Activated naive CD8-positive, alpha-beta T cell treated with anti-CD3 and anti-CD28 coated beads, Interleukin-2, amount 10 ng/mL, durations not matched to agents 7 days and 5 days (primary cell): ENCODE measurements at regions not wholly inside any gene's neighbourhood (a gene's known extent, or its start where the extent isn't known, plus 50 kb on each side); places are given as distances from the start of the nearest gene placed in this dataset.

Experiments
- ATAC-seq: fragments of 150-1000 bp; cut with Tn5 transposase; one replicate; pipeline ENCODE4 v1.10.0; 2021; ENCODE audit warnings: low read depth, moderate library complexity
- POLR2A ChIA-PET: fragments of 350-600 bp; sonication (Branson Sonifier 250); formaldehyde crosslinking; loops from one replicate; lab custom pipeline; 2021; ENCODE audit warnings: antibody characterized with exemption; lab: Charles Lee
- DNase-seq: peaks from one replicate; pipeline ENCODE4 v3.0.0; 2021
- H3K27ac Mint-ChIP-seq: one replicate; pipeline ENCODE4 v1.8.0; 2022; ENCODE audit warnings: mild to moderate bottlenecking, mixed read lengths
- H3K27me3 Mint-ChIP-seq: one replicate; pipeline ENCODE4 v1.8.0; 2022; ENCODE audit warnings: mild to moderate bottlenecking, moderate library complexity, mixed read lengths
- H3K36me3 Mint-ChIP-seq: one replicate; pipeline ENCODE4 v1.8.0; 2021; ENCODE audit warnings: mild to moderate bottlenecking, mixed read lengths
- H3K4me1 Mint-ChIP-seq: one replicate; pipeline ENCODE4 v1.8.0; 2021; ENCODE audit warnings: mixed read lengths
- H3K4me3 Mint-ChIP-seq: one replicate; pipeline ENCODE4 v1.8.0; 2022; ENCODE audit warnings: mild to moderate bottlenecking, moderate library complexity, mixed read lengths
- H3K9me3 Mint-ChIP-seq: one replicate; pipeline ENCODE4 v1.8.0; 2021; ENCODE audit warnings: mixed read lengths

DNA sequence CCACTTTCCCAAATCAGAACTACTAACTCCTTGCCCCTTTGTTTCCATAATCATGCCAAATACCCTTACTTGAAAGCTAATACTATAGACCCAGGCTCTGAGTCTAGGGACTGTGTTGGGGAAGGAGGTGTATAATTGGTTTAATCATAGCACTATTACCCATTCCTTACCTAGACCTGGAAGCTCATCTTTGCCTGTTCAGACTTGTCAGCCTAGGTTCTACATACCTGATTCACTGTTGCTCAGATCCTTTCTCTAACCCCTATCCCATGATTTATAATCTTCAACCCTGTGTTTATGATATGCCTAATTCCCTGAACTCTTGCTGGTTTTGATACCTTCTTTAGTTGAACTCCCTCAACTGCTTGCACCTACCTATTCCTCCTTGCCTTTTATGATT is 123.1 kb upstream of the GRIA3 start:
- ATAC-seq (no peak), DNase-seq (no peak)
- Mint-ChIP-seq H3K36me3 (no peaks in the 10 kb centered on the region), H3K27ac (no peak overlapping the region), H3K4me3 (no peak overlapping the region), H3K4me1 (no peaks in the 10 kb centered on the region), H3K9me3 (no peaks in the 10 kb centered on the region), H3K27me3 (no peaks in the 10 kb centered on the region)
- POLR2A ChIA-PET, result no interaction called here

GRCh38 chrX:123064053-123064452 is 120.0 kb upstream of the GRIA3 start:
- H3K36me3 Mint-ChIP-seq, result no peaks in the 10 kb centered on the region
- no peak overlapping the region for H3K27ac Mint-ChIP-seq
- no peak overlapping the region for H3K4me3 Mint-ChIP-seq
- no peaks in the 10 kb centered on the region for H3K9me3 Mint-ChIP-seq
- no peak for DNase-seq
- H3K4me1 Mint-ChIP-seq, result no peaks in the 10 kb centered on the region
- POLR2A ChIA-PET, result no interaction called here
- ATAC-seq, result no peak
- no peaks in the 10 kb centered on the region for H3K27me3 Mint-ChIP-seq

DNA sequence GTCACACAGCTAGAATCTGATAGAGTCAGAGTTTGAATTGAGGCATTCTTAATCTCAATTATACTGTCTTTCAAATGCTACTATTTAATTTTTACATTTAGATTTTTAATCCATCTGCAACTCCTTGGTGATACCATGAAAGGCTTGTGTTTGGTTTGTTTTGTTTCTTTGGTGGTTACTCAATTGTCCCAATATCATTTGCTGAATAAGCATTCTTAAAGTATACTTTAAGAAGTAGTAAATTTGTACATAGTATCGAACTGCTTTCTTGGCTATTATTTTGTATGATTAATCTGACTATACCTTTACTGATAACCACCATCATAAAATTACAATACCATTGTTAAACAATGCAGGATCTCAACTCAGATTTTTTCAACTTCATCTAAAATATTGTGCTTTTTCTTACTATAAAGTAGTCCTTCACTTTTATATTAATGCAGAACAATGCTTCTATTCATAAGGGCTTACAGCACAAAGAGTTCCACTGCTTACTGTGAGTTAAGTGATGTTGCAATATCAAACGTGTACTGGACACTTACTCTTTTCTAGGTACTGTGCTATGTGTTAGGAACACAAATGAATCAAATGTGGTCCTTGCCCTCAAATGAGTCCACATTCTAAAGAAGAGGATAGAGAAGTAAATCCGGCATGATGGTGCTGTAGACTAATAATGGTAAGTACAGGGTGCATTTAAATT is 111.2 kb upstream of the GRIA3 start:
- POLR2A ChIA-PET, result no interaction called here
- H3K36me3 Mint-ChIP-seq, result no peaks in the 10 kb centered on the region
- ATAC-seq, result no peak
- no peaks in the 10 kb centered on the region for H3K9me3 Mint-ChIP-seq
- DNase-seq, result no peak
- H3K4me3 Mint-ChIP-seq, result no peak overlapping the region
- no peaks in the 10 kb centered on the region for H3K4me1 Mint-ChIP-seq
- H3K27me3 Mint-ChIP-seq, result no peaks in the 10 kb centered on the region
- H3K27ac Mint-ChIP-seq, result no peak overlapping the region

DNA sequence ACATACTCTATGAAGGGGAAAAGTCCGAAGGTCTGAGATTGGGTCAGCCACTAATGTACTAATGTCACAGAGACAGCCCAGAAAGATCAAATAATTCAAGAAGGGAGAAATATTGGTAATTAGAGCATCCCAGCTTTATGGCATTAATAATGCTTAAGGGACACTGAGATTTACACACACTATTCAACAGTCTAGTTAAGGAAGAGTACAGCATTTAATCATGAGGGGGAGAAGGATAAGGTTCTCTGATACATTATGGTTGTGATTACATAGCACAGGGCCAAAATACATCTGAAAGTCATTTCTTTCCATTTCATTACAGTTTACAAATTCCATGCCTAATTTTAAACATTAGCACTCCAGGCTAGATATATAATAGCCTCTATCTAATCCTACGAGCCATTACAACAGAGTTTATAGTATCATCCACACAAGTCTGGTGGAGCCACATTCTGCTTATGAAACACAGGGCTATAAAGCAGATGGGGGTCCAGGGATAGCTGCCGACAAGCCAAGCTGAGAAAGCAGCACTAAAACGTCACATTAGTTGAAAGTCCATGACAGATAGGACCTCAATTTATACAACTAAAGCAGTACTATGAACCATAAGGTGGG is 108.0 kb upstream of the GRIA3 start:
- POLR2A ChIA-PET, result no interaction called here
- no peaks in the 10 kb centered on the region for H3K27me3 Mint-ChIP-seq
- no peak overlapping the region for H3K4me3 Mint-ChIP-seq
- ATAC-seq (no peak), DNase-seq (no peak)
- H3K36me3 Mint-ChIP-seq, result no peaks in the 10 kb centered on the region
- no peaks in the 10 kb centered on the region for H3K9me3 Mint-ChIP-seq
- H3K4me1 Mint-ChIP-seq, result no peaks in the 10 kb centered on the region
- no peak overlapping the region for H3K27ac Mint-ChIP-seq

DNA sequence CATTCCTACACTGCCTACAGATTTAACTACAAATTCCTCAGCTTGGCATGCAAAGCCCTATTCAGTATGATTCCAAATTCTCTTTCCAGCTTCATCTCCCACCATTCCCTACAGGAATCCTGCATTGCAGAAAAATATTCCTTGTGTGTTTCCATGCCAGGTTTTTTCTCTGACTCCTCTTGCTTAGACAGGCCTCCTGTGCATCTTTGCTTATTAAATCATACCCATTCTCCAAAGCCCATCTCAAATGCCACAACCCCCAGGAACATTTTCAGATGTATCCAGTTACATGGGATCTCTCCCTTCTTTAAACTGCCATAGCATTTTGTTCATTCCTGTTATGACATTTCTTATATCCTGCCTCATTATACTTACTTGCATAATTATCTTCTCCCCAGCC is 106.4 kb upstream of the GRIA3 start:
- DNase-seq (no peak), ATAC-seq (no peak)
- Mint-ChIP-seq H3K4me3 (no peak overlapping the region), H3K36me3 (no peaks in the 10 kb centered on the region), H3K27ac (no peak overlapping the region), H3K9me3 (no peaks in the 10 kb centered on the region), H3K4me1 (no peaks in the 10 kb centered on the region), H3K27me3 (no peaks in the 10 kb centered on the region)
- POLR2A ChIA-PET, result no interaction called here

GRCh38 chrX:123080065-123080464 is 104.0 kb upstream of the GRIA3 start:
- H3K27me3 Mint-ChIP-seq, result no peaks in the 10 kb centered on the region
- DNase-seq (no peak), ATAC-seq (no peak)
- no peaks in the 10 kb centered on the region for H3K36me3 Mint-ChIP-seq
- H3K4me3 Mint-ChIP-seq, result no peak overlapping the region
- no peaks in the 10 kb centered on the region for H3K9me3 Mint-ChIP-seq
- POLR2A ChIA-PET, result no interaction called here
- H3K27ac Mint-ChIP-seq, result no peak overlapping the region
- no peaks in the 10 kb centered on the region for H3K4me1 Mint-ChIP-seq

GRCh38 chrX:123081776-123082175 is 102.3 kb upstream of the GRIA3 start:
- POLR2A ChIA-PET, result no interaction called here

GRCh38 chrX:123083924-123084323 is 100.2 kb upstream of the GRIA3 start:
- H3K36me3 Mint-ChIP-seq, result no peaks in the 10 kb centered on the region
- no peak overlapping the region for H3K27ac Mint-ChIP-seq
- H3K4me1 Mint-ChIP-seq, result no peaks in the 10 kb centered on the region
- POLR2A ChIA-PET, result no interaction called here
- DNase-seq (no peak), ATAC-seq (no peak)
- no peak overlapping the region for H3K4me3 Mint-ChIP-seq
- H3K9me3 Mint-ChIP-seq, result no peaks in the 10 kb centered on the region
- H3K27me3 Mint-ChIP-seq, result no peaks in the 10 kb centered on the region

More at GRCh38 chrX:123081776-123082175, 102.3 kb upstream of the GRIA3 start:
- DNase-seq (no peak), ATAC-seq (no peak)
- no peaks in the 10 kb centered on the region for H3K27me3 Mint-ChIP-seq
- H3K4me3 Mint-ChIP-seq, result no peak overlapping the region
- no peaks in the 10 kb centered on the region for H3K36me3 Mint-ChIP-seq
- H3K4me1 Mint-ChIP-seq, result no peaks in the 10 kb centered on the region
- no peak overlapping the region for H3K27ac Mint-ChIP-seq
- H3K9me3 Mint-ChIP-seq, result no peaks in the 10 kb centered on the region

DNA sequence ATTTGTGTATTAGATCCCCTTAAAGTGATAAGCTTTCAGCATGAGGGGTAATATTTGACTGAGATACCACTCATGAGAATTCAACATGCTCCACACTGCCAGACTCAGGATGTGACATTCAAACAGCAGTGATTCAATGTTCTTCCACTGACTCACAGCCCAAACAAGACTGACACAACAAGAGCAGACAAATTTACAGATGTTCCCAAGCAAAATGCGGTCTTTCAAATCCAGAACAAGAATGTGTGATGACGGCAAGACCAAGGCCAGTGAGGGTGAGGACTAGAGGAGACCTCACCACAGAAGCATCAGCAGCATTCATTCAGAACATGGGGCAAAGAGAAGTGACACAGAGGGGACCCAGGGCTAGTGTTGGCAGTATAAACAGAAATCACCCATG is 99.3 kb upstream of the GRIA3 start:
- POLR2A ChIA-PET, result no interaction called here
- Mint-ChIP-seq H3K27me3 (no peaks in the 10 kb centered on the region), H3K9me3 (no peaks in the 10 kb centered on the region), H3K36me3 (no peaks in the 10 kb centered on the region), H3K27ac (no peak overlapping the region), H3K4me1 (no peaks in the 10 kb centered on the region), H3K4me3 (no peak overlapping the region)
- DNase-seq, result no peak
- ATAC-seq, result no peak

DNA sequence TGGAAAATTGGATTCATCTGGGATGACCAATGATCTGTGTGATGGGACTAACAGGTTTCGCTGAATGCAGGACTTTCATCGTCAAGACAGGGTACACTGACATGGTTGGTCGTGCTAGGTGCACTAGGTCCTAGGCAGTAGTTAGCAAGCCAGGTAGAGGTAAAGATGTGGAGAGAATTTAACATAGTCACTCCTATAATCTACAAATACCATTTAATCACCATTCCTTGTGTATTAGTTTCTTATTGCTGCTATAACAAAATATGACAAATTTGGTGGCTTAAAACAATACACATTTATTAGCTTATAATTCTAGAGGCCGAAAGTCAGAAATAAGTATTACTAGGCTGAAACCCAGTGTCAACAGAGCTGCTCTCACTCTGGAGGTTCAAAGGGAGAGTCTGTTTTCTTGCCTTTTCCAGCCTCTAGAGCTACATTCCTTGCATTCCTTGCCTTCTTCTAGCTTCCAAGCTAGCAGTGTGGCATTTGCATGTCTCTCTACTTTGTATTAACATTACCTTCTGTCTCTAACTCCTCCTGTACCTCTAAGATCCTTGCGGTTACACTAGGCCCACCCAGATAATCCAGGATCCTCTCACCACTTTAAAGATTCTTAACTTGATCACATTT is 98.7 kb upstream of the GRIA3 start:
- POLR2A ChIA-PET, result no interaction called here
- ATAC-seq, result no peak

DNA sequence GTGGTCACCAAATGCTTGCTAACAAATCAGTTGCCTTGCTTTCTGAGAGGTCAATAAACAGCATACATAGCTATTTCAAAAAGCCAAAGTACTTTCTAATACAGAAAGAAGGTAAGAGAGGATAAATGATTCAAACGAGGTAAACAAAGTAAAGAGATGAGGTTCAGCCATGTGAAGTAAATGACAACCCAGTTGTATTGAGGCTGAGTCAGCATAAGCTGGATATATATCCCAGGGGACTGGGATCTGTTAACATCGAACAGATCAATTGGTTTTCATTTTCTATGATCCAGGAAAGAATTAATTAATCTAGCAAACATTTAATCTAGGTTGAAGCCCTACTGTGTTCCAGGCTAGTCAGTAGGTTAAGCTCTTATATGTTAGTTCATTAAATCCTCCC is 97.3 kb upstream of the GRIA3 start:
- no peak for DNase-seq

More for the DNA sequence above, 98.7 kb upstream of the GRIA3 start:
- no peak overlapping the region for H3K4me3 Mint-ChIP-seq
- no peak overlapping the region for H3K27ac Mint-ChIP-seq
- H3K4me1 Mint-ChIP-seq, result no peaks in the 10 kb centered on the region
- no peaks in the 10 kb centered on the region for H3K36me3 Mint-ChIP-seq
- no peaks in the 10 kb centered on the region for H3K27me3 Mint-ChIP-seq
- H3K9me3 Mint-ChIP-seq, result no peaks in the 10 kb centered on the region
- DNase-seq, result no peak

GRCh38 chrX:123087326-123087725 is 96.8 kb upstream of the GRIA3 start:
- Mint-ChIP-seq H3K36me3 (no peaks in the 10 kb centered on the region), H3K9me3 (no peaks in the 10 kb centered on the region), H3K4me1 (no peaks in the 10 kb centered on the region), H3K27me3 (no peaks in the 10 kb centered on the region), H3K27ac (no peak overlapping the region), H3K4me3 (no peak overlapping the region)
- no peak for ATAC-seq
- POLR2A ChIA-PET, result no interaction called here
- no peak for DNase-seq

More for the DNA sequence above, 97.3 kb upstream of the GRIA3 start:
- POLR2A ChIA-PET, result no interaction called here
- no peak overlapping the region for H3K4me3 Mint-ChIP-seq
- H3K9me3 Mint-ChIP-seq, result no peaks in the 10 kb centered on the region
- ATAC-seq, result no peak
- H3K4me1 Mint-ChIP-seq, result no peaks in the 10 kb centered on the region
- H3K27me3 Mint-ChIP-seq, result no peaks in the 10 kb centered on the region
- no peak overlapping the region for H3K27ac Mint-ChIP-seq
- H3K36me3 Mint-ChIP-seq, result no peaks in the 10 kb centered on the region

- Mint-ChIP-seq H3K36me3 (no peaks in the 10 kb centered on the region), H3K27ac (no peak overlapping the region), H3K27me3 (no peaks in the 10 kb centered on the region), H3K4me1 (no peaks in the 10 kb centered on the region), H3K4me3 (no peak overlapping the region), H3K9me3 (no peaks in the 10 kb centered on the region)
- POLR2A ChIA-PET, result no interaction called here
- DNase-seq (no peak), ATAC-seq (no peak)
These were observed 95.7 kb upstream of the GRIA3 start for GRCh38 chrX:123088331-123088730.

- POLR2A ChIA-PET, result no interaction called here
- no peak overlapping the region for H3K4me3 Mint-ChIP-seq
- DNase-seq (no peak), ATAC-seq (no peak)
- H3K9me3 Mint-ChIP-seq, result no peaks in the 10 kb centered on the region
- no peak overlapping the region for H3K27ac Mint-ChIP-seq
- no peaks in the 10 kb centered on the region for H3K4me1 Mint-ChIP-seq
- no peaks in the 10 kb centered on the region for H3K36me3 Mint-ChIP-seq
- no peaks in the 10 kb centered on the region for H3K27me3 Mint-ChIP-seq
These were observed 95.1 kb upstream of the GRIA3 start for GRCh38 chrX:123088930-123089329.
